HL-60 (cell line): ENCODE measurements at regions not wholly inside any gene's neighbourhood (a gene's known extent, or its start where the extent isn't known, plus 50 kb on each side); places are given as distances from the start of the nearest gene placed in this dataset.

Experiments used
- DNase-seq, 2 experiments: peaks; one replicate each; pipeline ENCODE4 v3.0.0-alpha.2; 2010 to 2020; ENCODE audit warnings: low read depth in 1 of 2, low spot score in 1 of 2
- H3K27ac ChIP-seq: fragments of 250-450 bp; sonication (Bioruptor Pico); replicated peaks from 2 replicates; pipeline ENCODE4 v1.5.1; 2020; ENCODE audit warnings: mild to moderate bottlenecking, moderate library complexity
- H3K27me3 ChIP-seq: fragments of 250-450 bp; sonication (Bioruptor Pico); 2 replicates; pipeline ENCODE4 v1.5.1; 2021; ENCODE audit warnings: mild to moderate bottlenecking, moderate library complexity; ENCODE audit not compliant: insufficient read depth, poor library complexity, severe bottlenecking
- H3K4me3 ChIP-seq: replicated peaks from 2 replicates; pipeline ENCODE4 v1.5.1; 2011; ENCODE audit warnings: mild to moderate bottlenecking, control low read depth, low read length; ENCODE audit not compliant: insufficient read depth
- CTCF ChIP-seq: IDR thresholded peaks from one replicate; pipeline ENCODE4 v1.5.1; 2011; ENCODE audit warnings: low read length, control low read depth, inconsistent platforms; ENCODE audit not compliant: insufficient read depth
- GABPA ChIP-seq: IDR thresholded peaks from 2 replicates; pipeline ENCODE4 v1.6.1; 2012; ENCODE audit warnings: low read depth
- POLR2AphosphoS5 ChIP-seq: IDR thresholded peaks from 2 replicates; pipeline ENCODE4 v1.6.1; 2012; ENCODE audit warnings: low read depth
- REST ChIP-seq: IDR thresholded peaks from 2 replicates; pipeline ENCODE4 v1.6.1; 2012; ENCODE audit warnings: low read depth; ENCODE audit not compliant: insufficient replicate concordance
- SPI1 ChIP-seq: IDR thresholded peaks from 2 replicates; pipeline ENCODE4 v1.6.1; 2012; ENCODE audit warnings: low read depth, mild to moderate bottlenecking, borderline replicate concordance

GRCh38 chr15:96894659-96895058, 564.2 kb downstream of the NR2F2 start:
- no peak for DNase-seq
- TF ChIP-seq CTCF: no peak
- TF ChIP-seq REST: no peak
- no peak for TF ChIP-seq POLR2AphosphoS5
- TF ChIP-seq GABPA: no peak
- TF ChIP-seq SPI1: no peak

GRCh38 chr15:96896766-96897165, 566.3 kb downstream of the NR2F2 start:
- TF ChIP-seq GABPA: no peak
- TF ChIP-seq POLR2AphosphoS5: no peak
- TF ChIP-seq SPI1: peak; percentile 97
- no peak for TF ChIP-seq REST
- no peak for TF ChIP-seq CTCF
- no peak overlapping the region for H3K4me3 ChIP-seq
- H3K27me3 ChIP-seq: no peaks in the 10 kb centered on the region
- DNase-seq: peak in 1 of 2 experiments; percentile 76
- peak overlapping the region; percentile 13; the same call in 1 of the 2 replicates for H3K27ac ChIP-seq

More at GRCh38 chr15:96894659-96895058, 564.2 kb downstream of the NR2F2 start:
- Histone ChIP-seq H3K4me3 (no peak overlapping the region), H3K27ac (no peak overlapping the region), H3K27me3 (no peaks in the 10 kb centered on the region)

GRCh38 chr15:96914081-96914480, 583.6 kb downstream of the NR2F2 start:
- H3K4me3 ChIP-seq: no peak overlapping the region
- DNase-seq: no peak
- no peaks in the 10 kb centered on the region for H3K27me3 ChIP-seq
- H3K27ac ChIP-seq: no peak overlapping the region
- no peak for TF ChIP-seq REST
- no peak for TF ChIP-seq POLR2AphosphoS5
- no peak for TF ChIP-seq GABPA
- no peak for TF ChIP-seq CTCF
- TF ChIP-seq SPI1: no peak
